ENCODE measurements at regions not wholly inside any gene's neighbourhood (a gene's known extent, or its start where the extent isn't known, plus 50 kb on each side); places are given as distances from the start of the nearest gene placed in this dataset.
A peak's percentile ranks its signal among the peaks of the same experiment; 100 is the strongest.
"Not testable (repeated sequence)": the region's sequence is repeated elsewhere in the genome, so short reads cannot be mapped to it uniquely, and the experiment has no call there.

- DNase-seq: no peak
Measured at GRCh38 chr13:99078017-99078771, 100.3 kb upstream of the DOCK9 start.

- no peak for DNase-seq
Measured at GRCh38 chr13:99080131-99080530, 102.3 kb upstream of the DOCK9 start.

- no peak for DNase-seq
Measured at GRCh38 chr13:99083981-99084380, 106.1 kb upstream of the DOCK9 start.

- peak in 1 of 2 experiments; percentile 23 for DNase-seq
Measured at GRCh38 chr13:99085139-99085807, 107.4 kb upstream of the DOCK9 start.

- no peak for DNase-seq
Measured at GRCh38 chr13:99085808-99086266, 108.0 kb upstream of the DOCK9 start.

- DNase-seq: peak; percentile 69 to 84
Measured at GRCh38 chr13:99086267-99087097, 108.6 kb upstream of the DOCK9 start.

GRCh38 chr13:99087098-99087953 lies 109.5 kb upstream of the DOCK9 start:
- DNase-seq: peak; percentile 91 to 93

GRCh38 chr13:99087954-99088491 lies 110.2 kb upstream of the DOCK9 start:
- peak in 1 of 2 experiments; percentile 11 for DNase-seq

- no peak for DNase-seq
Measured at GRCh38 chr13:99093997-99094396, 106.7 kb upstream of the UBAC2 start.

GRCh38 chr13:99101831-99102230 lies 98.8 kb upstream of the UBAC2 start:
- not testable (repeated sequence) for DNase-seq

- DNase-seq: no peak
Measured at GRCh38 chr13:99103536-99103935, 97.1 kb upstream of the UBAC2 start.

- no peak for DNase-seq
Measured at GRCh38 chr13:99104396-99104795, 96.3 kb upstream of the UBAC2 start.

- no peak for DNase-seq
Measured at GRCh38 chr13:99105160-99105559, 95.5 kb upstream of the UBAC2 start.

GRCh38 chr13:99113351-99113750 lies 87.3 kb upstream of the UBAC2 start:
- DNase-seq: no peak

GRCh38 chr13:99118179-99118578 lies 82.5 kb upstream of the UBAC2 start:
- DNase-seq: no peak

GRCh38 chr13:99119656-99120055 lies 81.0 kb upstream of the UBAC2 start:
- DNase-seq: peak; percentile 3 to 36

GRCh38 chr13:99120751-99121150 lies 79.9 kb upstream of the UBAC2 start:
- no peak for DNase-seq

- DNase-seq: no peak
Measured at GRCh38 chr13:99122171-99122570, 78.5 kb upstream of the UBAC2 start.

- DNase-seq: no peak
Measured at GRCh38 chr13:99123101-99124045, 77.3 kb upstream of the UBAC2 start.

GRCh38 chr13:99124046-99124400 lies 76.6 kb upstream of the UBAC2 start:
- no peak for DNase-seq

GRCh38 chr13:99124794-99125316 lies 75.8 kb upstream of the UBAC2 start:
- DNase-seq: no peak
